CD4-positive, alpha-beta T cell treated with Interleukin-15 for 1 hour (primary cell): ENCODE measurements at regions not wholly inside any gene's neighbourhood (a gene's known extent, or its start where the extent isn't known, plus 50 kb on each side); places are given as distances from the start of the nearest gene placed in this dataset.
"Not testable (repeated sequence)": the region's sequence is repeated elsewhere in the genome, so short reads cannot be mapped to it uniquely, and the experiment has no call there.

Experiments used
- DNase-seq: peaks from one replicate; pipeline ENCODE4 v3.0.0-alpha.2; 2020

- no peak for DNase-seq
Observed at GRCh38 chr7:66542528-66543269, 86.0 kb upstream of the KCTD7 start.

GRCh38 chr7:66549466-66549865, 79.2 kb upstream of the KCTD7 start:
- DNase-seq: no peak

GRCh38 chr7:66553001-66553400, 75.7 kb upstream of the KCTD7 start:
- no peak for DNase-seq

GRCh38 chr7:66553675-66554074, 75.0 kb upstream of the KCTD7 start:
- DNase-seq: not testable (repeated sequence)

- not testable (repeated sequence) for DNase-seq
Observed at GRCh38 chr7:66554291-66554690, 74.4 kb upstream of the KCTD7 start.

- DNase-seq: not testable (repeated sequence)
Observed at GRCh38 chr7:66554842-66555430, 73.7 kb upstream of the KCTD7 start.

- no peak for DNase-seq
Observed at GRCh38 chr7:66556177-66556548, 72.5 kb upstream of the KCTD7 start.

- no peak for DNase-seq
Observed at GRCh38 chr7:66556549-66557213, 72.0 kb upstream of the KCTD7 start.

- DNase-seq: peak; percentile 65
Observed at GRCh38 chr7:66557214-66558200, 71.2 kb upstream of the KCTD7 start.

- DNase-seq: no peak
Observed at GRCh38 chr7:66558201-66558641, 70.5 kb upstream of the KCTD7 start.

GRCh38 chr7:66558660-66559465, 69.8 kb upstream of the KCTD7 start:
- no peak for DNase-seq

GRCh38 chr7:66564045-66564444, 64.6 kb upstream of the KCTD7 start:
- DNase-seq: no peak

- not testable (repeated sequence) for DNase-seq
Observed at GRCh38 chr7:66570179-66570578, 58.5 kb upstream of the KCTD7 start.

GRCh38 chr7:66571568-66571967, 57.1 kb upstream of the KCTD7 start:
- no peak for DNase-seq

GRCh38 chr7:66573782-66574495, 54.7 kb upstream of the KCTD7 start:
- not testable (repeated sequence) for DNase-seq

GRCh38 chr7:66574768-66575167, 53.9 kb upstream of the KCTD7 start:
- not testable (repeated sequence) for DNase-seq

- DNase-seq: no peak
Observed at GRCh38 chr7:66575398-66575797, 53.3 kb upstream of the KCTD7 start.

GRCh38 chr7:66576646-66577045, 52.0 kb upstream of the KCTD7 start:
- DNase-seq: no peak
